Ishikawa (cell line): ENCODE measurements at regions not wholly inside any gene's neighbourhood (a gene's known extent, or its start where the extent isn't known, plus 50 kb on each side); places are given as distances from the start of the nearest gene placed in this dataset.

Experiments used
- FOXM1 ChIP-seq: IDR thresholded peaks from 2 replicates; pipeline ENCODE4 v1.6.1; 2012; ENCODE audit warnings: low read depth, borderline replicate concordance
- TCF12 ChIP-seq: IDR thresholded peaks from 2 replicates; pipeline ENCODE4 v1.6.1; 2012; ENCODE audit warnings: low read depth
- TF ChIP-seq, protein P1 (sequence below): IDR thresholded peaks from 2 replicates; pipeline ENCODE4 v1.6.1; 2012

DNA sequence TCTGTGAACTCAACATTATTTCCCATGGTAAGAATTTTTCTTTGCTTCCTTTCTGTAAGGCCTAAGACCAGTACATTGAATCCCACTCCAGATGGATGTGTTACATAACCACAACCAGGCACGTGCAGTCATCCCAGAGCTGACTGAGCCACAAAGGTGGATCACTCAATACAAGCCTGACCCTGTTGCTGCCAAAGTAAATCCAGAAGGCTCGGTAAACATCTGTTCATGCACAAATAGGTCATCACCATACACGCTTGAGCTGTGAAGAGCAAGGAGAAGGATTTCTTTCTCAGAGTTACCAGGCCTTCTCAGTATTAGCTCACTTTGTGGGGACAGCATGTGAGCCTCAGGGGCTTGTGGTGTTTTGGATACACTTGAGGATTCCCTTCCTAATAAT is 791.4 kb upstream of the FANCL start:
- TF ChIP-seq, protein P1, sequence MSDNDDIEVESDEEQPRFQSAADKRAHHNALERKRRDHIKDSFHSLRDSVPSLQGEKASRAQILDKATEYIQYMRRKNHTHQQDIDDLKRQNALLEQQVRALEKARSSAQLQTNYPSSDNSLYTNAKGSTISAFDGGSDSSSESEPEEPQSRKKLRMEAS = no peak
- no peak for TF ChIP-seq FOXM1
- TF ChIP-seq TCF12 = no peak
